GM20000 (cell line): ENCODE measurements at regions not wholly inside any gene's neighbourhood (a gene's known extent, or its start where the extent isn't known, plus 50 kb on each side); places are given as distances from the start of the nearest gene placed in this dataset.
"Not testable (repeated sequence)": the region's sequence is repeated elsewhere in the genome, so short reads cannot be mapped to it uniquely, and the experiment has no call there.

Experiments
- DNase-seq: peaks from one replicate; pipeline ENCODE4 v3.0.0; 2012; ENCODE audit warnings: low spot score
- CTCF ChIP-seq: IDR thresholded peaks from 2 replicates; pipeline ENCODE4 v1.5.1; 2012; ENCODE audit warnings: mild to moderate bottlenecking, control low read depth; ENCODE audit errors: extremely low read depth, missing control alignments

GRCh38 chr3:43818229-43818628 lies 127.5 kb downstream of the ABHD5 start:
- TF ChIP-seq CTCF, result no peak
- no peak for DNase-seq

DNA sequence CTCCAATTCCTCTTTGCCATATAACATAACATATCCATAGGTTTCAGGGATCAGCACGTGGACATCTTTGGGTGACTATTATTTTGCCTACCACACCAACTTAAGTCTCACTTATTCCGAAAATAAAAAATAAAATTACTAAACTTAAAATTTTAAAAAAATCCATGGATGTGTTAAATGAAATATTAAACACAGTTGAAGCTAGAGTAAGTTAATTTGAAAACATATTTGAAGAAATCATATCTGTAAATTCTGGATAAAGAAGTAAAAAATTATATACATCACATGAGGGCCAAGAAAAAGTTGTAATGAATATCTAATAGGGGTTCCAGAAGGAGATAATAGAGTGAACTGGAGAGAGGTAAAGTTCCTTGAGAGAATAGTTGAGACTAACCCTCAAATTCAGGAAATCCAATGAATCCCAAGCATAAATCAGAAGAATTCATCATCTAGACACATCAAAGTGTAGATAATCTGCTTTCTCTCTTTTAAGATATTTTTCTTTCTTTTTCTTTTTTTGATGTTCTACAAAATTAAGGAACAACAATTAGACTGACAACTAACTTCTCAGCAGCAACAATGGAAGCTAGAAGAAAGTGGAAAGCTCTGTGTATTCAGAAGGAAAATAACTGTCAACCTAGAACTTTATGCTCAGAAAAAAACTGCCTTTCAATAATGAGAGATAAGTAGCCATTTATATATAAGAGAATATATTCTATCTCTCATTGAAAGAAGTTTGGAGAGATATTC lies 147.4 kb downstream of the ABHD5 start:
- TF ChIP-seq CTCF, result no peak
- DNase-seq, result no peak

- no peak for DNase-seq
- no peak for TF ChIP-seq CTCF
These were observed 148.1 kb downstream of the ABHD5 start for GRCh38 chr3:43838877-43839276.

DNA sequence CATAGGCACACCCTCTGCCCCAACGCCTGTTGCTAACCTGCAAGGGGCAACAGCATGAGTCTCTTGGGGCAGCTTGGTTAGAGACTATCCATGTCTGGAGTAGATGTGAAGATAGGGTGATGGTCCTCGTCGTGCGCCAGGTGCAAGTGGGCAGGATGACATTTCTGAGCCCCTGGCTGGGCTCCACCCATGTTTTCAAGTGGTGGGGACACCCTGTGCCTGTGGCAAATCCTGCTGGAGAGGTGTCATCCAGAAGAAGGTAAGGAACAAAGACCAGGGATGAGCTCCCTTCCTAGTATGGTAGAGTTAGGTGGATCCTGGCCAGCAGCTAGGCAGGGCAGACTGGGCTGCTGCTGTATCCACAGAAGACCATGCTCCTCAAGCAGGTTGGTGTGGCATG lies 152.6 kb downstream of the ABHD5 start:
- no peak for TF ChIP-seq CTCF

GRCh38 chr3:43844757-43845156 lies 154.0 kb downstream of the ABHD5 start:
- TF ChIP-seq CTCF, result no peak
- no peak for DNase-seq

More for the DNA sequence above, 152.6 kb downstream of the ABHD5 start:
- DNase-seq, result no peak

- not testable (repeated sequence) for DNase-seq
These were observed 154.8 kb downstream of the ABHD5 start for GRCh38 chr3:43845553-43845952.

- TF ChIP-seq CTCF, result no peak
These were observed 161.3 kb downstream of the ABHD5 start for GRCh38 chr3:43852066-43852465.

GRCh38 chr3:43854283-43854682 lies 163.5 kb downstream of the ABHD5 start:
- TF ChIP-seq CTCF, result no peak
- no peak for DNase-seq

More at GRCh38 chr3:43852066-43852465, 161.3 kb downstream of the ABHD5 start:
- DNase-seq, result no peak
